HepG2 (cell line): ENCODE measurements at regions not wholly inside any gene's neighbourhood (a gene's known extent, or its start where the extent isn't known, plus 50 kb on each side); places are given as distances from the start of the nearest gene placed in this dataset.

ENCODE experiments used
- ATAC-seq: fragments of 200-7000 bp; cut with Tn5 transposase; 3 replicates; pipeline ENCODE4 v1.9.1; 2020; ENCODE audit warnings: mild to moderate bottlenecking, moderate library complexity
- BruUV-seq: library from RNA; stranded (reverse); fragments of 400-500 nt; replicated peaks from 2 replicates; lab custom pipeline; 2021; lab: Mats Ljungman, UMichigan
- CTCF ChIA-PET: fragments of 300-600 bp; formaldehyde crosslinking; extraction: SDS; loops from one replicate; lab custom pipeline; 2021; ENCODE audit warnings: low total read pairs, inconsistent platforms, low intra/inter-chr PET ratio; lab: Yijun Ruan, JAX
- POLR2A ChIA-PET: fragments of 350-600 bp; sonication (Branson Sonifier 250); formaldehyde crosslinking; loops from one replicate; lab custom pipeline; 2020; ENCODE audit warnings: antibody characterized with exemption, inconsistent platforms; lab: Yijun Ruan, JAX
- DNase-seq: peaks from one replicate; pipeline ENCODE4 v3.0.0-alpha.2; 2015; ENCODE audit warnings: low spot score
- FAIRE-seq: peaks from 3 replicates; lab custom pipeline; 2011; peaks lifted over from hg19 to GRCh38; lab: Jason Lieb, UNC
- H2AFZ ChIP-seq: one replicate; pipeline ENCODE4 v1.6.1; 2011; ENCODE audit warnings: low read length, inconsistent platforms
- H3K27ac ChIP-seq: fragments of 300-600 bp; 3 replicates; pipeline ENCODE4 v1.8.0; 2011; ENCODE audit warnings: mixed run types, mild to moderate bottlenecking, mixed read lengths, low read length, inconsistent platforms; ENCODE audit not compliant: insufficient read depth; ENCODE audit errors: extremely low read length
- H3K27me3 ChIP-seq, 2 experiments: fragments of 200-600 bp in 1 of 2; 2 replicates in 1 of 2; 3 replicates in 1 of 2; pipeline versions ENCODE4 v1.6.0 to v1.8.0; 2011; ENCODE audit warnings: low read length in 2 of 2, mild to moderate bottlenecking in 2 of 2, moderate library complexity in 2 of 2, inconsistent platforms in 1 of 2; ENCODE audit not compliant: insufficient read depth in 2 of 2, control insufficient read depth in 1 of 2
- H3K36me3 ChIP-seq, 2 experiments: fragments of 200-600 bp in 1 of 2; replicated peaks in 1 of 2; 2 replicates in 1 of 2; 3 replicates in 1 of 2; pipeline versions ENCODE4 v1.5.1 to v1.8.0; 2011; ENCODE audit warnings: low read length in 2 of 2, inconsistent platforms in 1 of 2; ENCODE audit not compliant: insufficient read depth in 2 of 2, control insufficient read depth in 1 of 2
- H3K4me1 ChIP-seq: 2 replicates; pipeline ENCODE4 v1.5.1; 2012; ENCODE audit warnings: low read length, inconsistent platforms; ENCODE audit not compliant: insufficient read depth
- H3K4me2 ChIP-seq: 2 replicates; pipeline ENCODE4 v1.6.0; 2011; ENCODE audit warnings: low read depth, low read length, inconsistent platforms
- H3K4me3 ChIP-seq, 3 experiments: fragments of 200-600 bp in 1 of 3; sonication (generic), shearing (Covaris generic) in 1 of 3; replicated peaks in 1 of 3; 2 replicates each; pipeline ENCODE4 v1.5.1; 2011 to 2016; ENCODE audit warnings: low read length in 3 of 3, inconsistent platforms in 2 of 3, low read depth in 2 of 3, mild to moderate bottlenecking in 2 of 3, control low read depth in 1 of 3, mixed read lengths in 1 of 3; ENCODE audit not compliant: insufficient read depth in 1 of 3
- H3K79me2 ChIP-seq: one replicate; pipeline ENCODE4 v1.6.1; 2011; ENCODE audit warnings: low read length, inconsistent platforms; ENCODE audit not compliant: insufficient read depth
- H3K9ac ChIP-seq: 2 replicates; pipeline ENCODE4 v1.6.0; 2011; ENCODE audit warnings: mild to moderate bottlenecking, low read depth, low read length, inconsistent platforms; ENCODE audit not compliant: insufficient read depth
- H3K9me3 ChIP-seq: 2 replicates; pipeline ENCODE4 v1.5.1; 2012; ENCODE audit warnings: mild to moderate bottlenecking, low read length
- H4K20me1 ChIP-seq: 2 replicates; pipeline ENCODE4 v1.6.0; 2011; ENCODE audit warnings: inconsistent platforms, mild to moderate bottlenecking, low read length, moderate library complexity; ENCODE audit not compliant: insufficient read depth
- ARID2 ChIP-seq: sonication (generic); formaldehyde crosslinking; IDR thresholded peaks from 2 replicates; pipeline ENCODE4 v1.8.1; 2022; ENCODE audit warnings: mild to moderate bottlenecking, missing genetic modification reagents, borderline replicate concordance
- ATF1 ChIP-seq: IDR thresholded peaks from 2 replicates; pipeline ENCODE4 v1.6.1; 2016; ENCODE audit warnings: mild to moderate bottlenecking, control low read depth
- CAMTA2 ChIP-seq: sonication (generic); formaldehyde crosslinking; IDR thresholded peaks from 2 replicates; pipeline ENCODE4 v1.4.0; 2020; ENCODE audit warnings: mild to moderate bottlenecking, missing genetic modification reagents, borderline replicate concordance
- DNMT3B ChIP-seq: conservative IDR thresholded peaks from 2 replicates; pipeline ENCODE4 v1.6.1; 2016; ENCODE audit warnings: missing biosample characterization, control low read depth
- GATAD1 ChIP-seq: IDR thresholded peaks from 2 replicates; pipeline ENCODE4 v1.6.1; 2016; ENCODE audit warnings: missing genetic modification reagents, missing compliant biosample characterization
- GZF1 ChIP-seq: sonication (generic); formaldehyde crosslinking; IDR thresholded peaks from 2 replicates; pipeline ENCODE4 v1.5.1; 2020; ENCODE audit warnings: mild to moderate bottlenecking, missing genetic modification reagents
- HNRNPUL1 ChIP-seq: fragments of 200-400 bp; formaldehyde crosslinking; IDR thresholded peaks from 2 replicates; pipeline ENCODE4 v1.6.1; 2017; ENCODE audit warnings: low read depth, mild to moderate bottlenecking, low read length, moderate library complexity
- MBNL3 ChIP-seq: fragments of 250-450 bp; sonication (Bioruptor Pico); conservative IDR thresholded peaks from 2 replicates; pipeline ENCODE4 v1.8.0; 2022; ENCODE audit warnings: mild to moderate bottlenecking, inconsistent platforms
- MEF2D ChIP-seq: sonication (generic); formaldehyde crosslinking; IDR thresholded peaks from 2 replicates; pipeline ENCODE4 v1.5.1; 2020; ENCODE audit warnings: mild to moderate bottlenecking, missing genetic modification reagents
- ZKSCAN1 ChIP-seq: fragments of 150-350 bp; IDR thresholded peaks from 2 replicates; pipeline ENCODE4 v1.6.1; 2014; ENCODE audit warnings: low read length
- ZNF17 ChIP-seq: sonication (generic); formaldehyde crosslinking; IDR thresholded peaks from 2 replicates; pipeline ENCODE4 v1.5.0; 2020; ENCODE audit warnings: mild to moderate bottlenecking, missing genetic modification reagents
- ZNF329 ChIP-seq: sonication (generic); formaldehyde crosslinking; IDR thresholded peaks from 2 replicates; pipeline ENCODE4 v1.9.0; 2021; ENCODE audit warnings: low read depth, mild to moderate bottlenecking, missing genetic modification reagents
- ZNF709 ChIP-seq: sonication (generic); formaldehyde crosslinking; IDR thresholded peaks from 2 replicates; pipeline ENCODE4 v1.5.0; 2020; ENCODE audit warnings: mild to moderate bottlenecking, missing genetic modification reagents
- in situ Hi-C: cut with HindIII; loops from 2 replicates; pipeline ENCODE4 v1.10.0; 2017; ENCODE audit warnings: low pct_unique_long_range_greater_than_20kb; ENCODE audit not compliant: extremely low pct_ligation_motif_present
- intact Hi-C: fragments of 100-400 bp; cut with micrococcal nuclease; formaldehyde crosslinking; loops from one replicate; pipeline ENCODE4 v1.10.0; 2022; ENCODE audit not compliant: unreplicated experiment
- TF ChIP-seq, protein P1 (sequence below): IDR thresholded peaks from 2 replicates; pipeline ENCODE4 v1.6.1; 2016; ENCODE audit warnings: mild to moderate bottlenecking, missing biosample characterization, missing genetic modification reagents
- TF ChIP-seq, protein P2 (sequence below): sonication (generic); formaldehyde crosslinking; IDR thresholded peaks from 2 replicates; pipeline ENCODE4 v1.5.1; 2020; ENCODE audit warnings: mild to moderate bottlenecking, missing genetic modification reagents

DNA sequence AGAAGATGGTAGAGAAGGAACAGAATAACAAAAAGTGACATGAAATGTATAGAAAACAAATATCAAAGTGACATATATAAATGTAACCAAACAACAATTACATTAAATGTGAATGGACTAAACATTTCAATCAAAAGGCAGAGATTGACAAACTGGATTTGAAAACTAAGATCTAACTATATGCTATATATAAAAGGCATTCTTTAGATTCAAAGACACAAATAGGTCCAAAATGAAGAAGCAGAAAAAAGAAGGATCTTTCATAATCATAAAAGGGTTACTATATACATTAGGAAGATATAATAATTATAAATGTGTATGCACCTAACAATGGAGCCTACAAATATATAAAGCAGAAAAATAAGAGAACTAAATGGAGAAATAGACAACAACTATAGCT, 183.7 kb downstream of the METTL4 start:
- Histone ChIP-seq H3K36me3 (no peaks in the 10 kb centered on the region), H3K27ac (no peak overlapping the region), H3K27me3 (no peaks in the 10 kb centered on the region), H3K79me2 (no peaks in the 10 kb centered on the region), H4K20me1 (no peaks in the 10 kb centered on the region), H3K4me2 (no peak overlapping the region), H3K4me1 (no peaks in the 10 kb centered on the region), H2AFZ (no peak overlapping the region), H3K9me3 (no peaks in the 10 kb centered on the region), H3K4me3 (no peak overlapping the region), H3K9ac (no peak overlapping the region)
- ChIA-PET CTCF (no interaction called here), POLR2A (no interaction called here)
- DNase-seq (no peak), ATAC-seq (no peak), FAIRE-seq (no peak)
- TF ChIP-seq MEF2D (CRISPR knock-in tag) (no peak), ZNF17 (CRISPR knock-in tag) (no peak), DNMT3B (CRISPR knock-in tag) (no peak), MBNL3 (no peak), CAMTA2 (CRISPR knock-in tag) (no peak), GATAD1 (CRISPR knock-in tag) (no peak), ZNF329 (CRISPR knock-in tag) (no peak), ATF1 (CRISPR knock-in tag) (no peak), ZKSCAN1 (no peak), ARID2 (CRISPR knock-in tag) (no peak), ZNF709 (CRISPR knock-in tag) (no peak), GZF1 (no peak), HNRNPUL1 (no peak)
- TF ChIP-seq, protein P1, sequence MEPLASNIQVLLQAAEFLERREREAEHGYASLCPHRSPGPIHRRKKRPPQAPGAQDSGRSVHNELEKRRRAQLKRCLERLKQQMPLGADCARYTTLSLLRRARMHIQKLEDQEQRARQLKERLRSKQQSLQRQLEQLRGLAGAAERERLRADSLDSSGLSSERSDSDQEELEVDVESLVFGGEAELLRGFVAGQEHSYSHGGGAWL (CRISPR knock-in tag), result no peak
- TF ChIP-seq, protein P2, sequence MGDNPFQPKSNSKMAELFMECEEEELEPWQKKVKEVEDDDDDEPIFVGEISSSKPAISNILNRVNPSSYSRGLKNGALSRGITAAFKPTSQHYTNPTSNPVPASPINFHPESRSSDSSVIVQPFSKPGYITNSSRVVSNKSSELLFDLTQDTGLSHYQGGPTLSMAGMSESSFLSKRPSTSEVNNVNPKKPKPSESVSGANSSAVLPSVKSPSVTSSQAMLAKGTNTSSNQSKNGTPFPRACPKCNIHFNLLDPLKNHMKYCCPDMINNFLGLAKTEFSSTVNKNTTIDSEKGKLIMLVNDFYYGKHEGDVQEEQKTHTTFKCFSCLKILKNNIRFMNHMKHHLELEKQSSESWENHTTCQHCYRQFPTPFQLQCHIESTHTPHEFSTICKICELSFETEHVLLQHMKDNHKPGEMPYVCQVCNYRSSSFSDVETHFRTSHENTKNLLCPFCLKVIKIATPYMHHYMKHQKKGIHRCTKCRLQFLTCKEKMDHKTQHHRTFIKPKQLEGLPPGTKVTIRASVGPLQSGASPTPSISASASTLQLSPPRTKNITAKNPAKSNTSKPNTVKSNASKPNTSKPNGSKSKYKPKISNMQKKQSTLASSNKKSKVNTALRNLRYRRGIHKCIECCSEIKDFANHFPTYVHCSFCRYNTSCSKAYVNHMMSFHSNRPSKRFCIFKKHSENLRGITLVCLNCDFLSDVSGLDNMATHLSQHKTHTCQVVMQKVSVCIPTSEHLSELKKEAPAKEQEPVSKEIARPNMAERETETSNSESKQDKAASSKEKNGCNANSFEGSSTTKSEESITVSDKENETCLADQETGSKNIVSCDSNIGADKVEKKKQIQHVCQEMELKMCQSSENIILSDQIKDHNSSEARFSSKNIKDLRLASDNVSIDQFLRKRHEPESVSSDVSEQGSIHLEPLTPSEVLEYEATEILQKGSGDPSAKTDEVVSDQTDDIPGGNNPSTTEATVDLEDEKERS (CRISPR knock-in tag), result no peak
- in situ Hi-C loops, result no loop called here
- BruUV-seq, result no TSS peak
- intact Hi-C loops, result no loop called here
